Retinal pigment epithelial cell (primary cell): ENCODE measurements at regions not wholly inside any gene's neighbourhood (a gene's known extent, or its start where the extent isn't known, plus 50 kb on each side); places are given as distances from the start of the nearest gene placed in this dataset.

ENCODE experiments used
- DNase-seq: peaks from one replicate; pipeline ENCODE4 v3.0.0-alpha.2; 2010; ENCODE audit warnings: low read depth
- H3K4me3 ChIP-seq: 2 replicates; pipeline ENCODE4 v1.5.1; 2011; ENCODE audit warnings: mild to moderate bottlenecking, low read length, control low read depth, moderate library complexity
- CTCF ChIP-seq: conservative IDR thresholded peaks from 2 replicates; pipeline ENCODE4 v1.5.1; 2011; ENCODE audit warnings: low read depth, low read length, control low read depth, inconsistent platforms

- no peak for TF ChIP-seq CTCF
- no peak overlapping the region for H3K4me3 ChIP-seq
- DNase-seq, result no peak
These were observed 360.2 kb downstream of the DEPDC1B start for GRCh38 chr5:60339691-60340201.

GRCh38 chr5:60338846-60339245, 361.1 kb downstream of the DEPDC1B start:
- no peak for TF ChIP-seq CTCF
- H3K4me3 ChIP-seq, result no peak overlapping the region
- DNase-seq, result no peak

GRCh38 chr5:60336491-60336890, 363.5 kb downstream of the DEPDC1B start:
- no peak for DNase-seq
- no peak for TF ChIP-seq CTCF
- no peak overlapping the region for H3K4me3 ChIP-seq

GRCh38 chr5:60335913-60336312, 364.1 kb downstream of the DEPDC1B start:
- no peak for DNase-seq
- H3K4me3 ChIP-seq, result no peak overlapping the region
- TF ChIP-seq CTCF, result no peak

GRCh38 chr5:60334281-60334713, 365.7 kb downstream of the DEPDC1B start:
- DNase-seq, result no peak
- no peak overlapping the region for H3K4me3 ChIP-seq
- no peak for TF ChIP-seq CTCF

- H3K4me3 ChIP-seq, result no peak overlapping the region
- no peak for DNase-seq
- TF ChIP-seq CTCF, result no peak
These were observed 366.9 kb downstream of the DEPDC1B start for GRCh38 chr5:60333005-60333571.

GRCh38 chr5:60332244-60333004, 367.5 kb downstream of the DEPDC1B start:
- no peak for TF ChIP-seq CTCF
- no peak overlapping the region for H3K4me3 ChIP-seq
- no peak for DNase-seq
